ENCODE measurements at regions not wholly inside any gene's neighbourhood (a gene's known extent, or its start where the extent isn't known, plus 50 kb on each side); places are given as distances from the start of the nearest gene placed in this dataset.

- no peak for DNase-seq (ENCODE audit: low read depth)
Measured at GRCh38 chr13:74966275-74966674, 515.7 kb downstream of the TBC1D4 start.

DNA sequence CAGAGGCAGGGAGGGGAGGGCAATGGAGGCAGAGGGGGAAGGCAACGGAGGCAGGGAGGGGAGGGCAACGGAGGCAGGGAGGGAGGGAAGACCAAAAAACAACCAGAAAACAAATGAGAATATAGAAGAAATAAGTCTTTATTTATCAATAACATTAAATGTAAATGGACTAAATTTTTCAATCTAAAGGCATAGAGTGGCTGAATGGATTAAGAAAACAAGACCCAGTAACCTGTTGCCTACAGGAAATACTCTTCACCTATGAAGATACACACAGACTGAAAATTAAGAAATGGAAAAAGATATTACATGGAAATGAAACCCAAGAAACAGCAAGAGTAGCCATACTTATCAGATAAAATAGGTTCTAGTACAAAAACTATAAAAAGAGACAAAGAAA is 536.3 kb downstream of the TBC1D4 start:
- DNase-seq (ENCODE audit: low read depth): no peak

DNA sequence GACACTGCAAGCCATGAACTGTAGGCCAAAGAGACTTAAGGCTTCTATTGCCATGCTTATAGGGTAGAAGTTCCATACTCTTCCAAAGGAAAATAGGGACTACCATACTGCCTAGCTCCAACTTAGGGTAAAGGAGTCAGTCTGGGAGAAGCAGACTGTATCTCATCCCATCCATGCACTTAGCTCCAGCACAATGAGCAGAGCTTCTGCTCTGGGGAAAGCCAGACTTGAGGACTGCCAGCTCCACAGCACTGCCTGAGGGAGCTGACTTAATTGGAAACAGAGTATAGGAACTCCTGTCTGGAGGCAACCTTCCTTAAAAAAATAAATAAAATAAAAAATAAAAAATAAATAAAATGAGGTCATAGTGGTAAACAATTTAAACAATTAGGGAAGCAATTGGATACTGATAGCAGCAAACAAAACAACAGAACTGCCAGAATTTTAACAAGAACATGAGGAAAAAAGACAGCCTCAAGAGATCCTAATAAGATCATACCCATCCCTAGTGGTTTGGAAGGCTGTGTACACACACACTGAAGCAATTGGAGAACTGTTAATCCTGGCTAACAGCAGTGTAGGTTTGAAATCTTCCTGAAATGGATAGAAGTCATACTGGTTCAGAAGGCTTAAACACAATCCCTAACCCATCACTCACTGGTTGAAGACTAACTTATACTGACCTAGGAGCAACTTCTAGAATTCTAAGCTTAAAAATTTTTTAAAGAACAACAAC is 550.1 kb downstream of the TBC1D4 start:
- DNase-seq (ENCODE audit: low read depth): no peak

DNA sequence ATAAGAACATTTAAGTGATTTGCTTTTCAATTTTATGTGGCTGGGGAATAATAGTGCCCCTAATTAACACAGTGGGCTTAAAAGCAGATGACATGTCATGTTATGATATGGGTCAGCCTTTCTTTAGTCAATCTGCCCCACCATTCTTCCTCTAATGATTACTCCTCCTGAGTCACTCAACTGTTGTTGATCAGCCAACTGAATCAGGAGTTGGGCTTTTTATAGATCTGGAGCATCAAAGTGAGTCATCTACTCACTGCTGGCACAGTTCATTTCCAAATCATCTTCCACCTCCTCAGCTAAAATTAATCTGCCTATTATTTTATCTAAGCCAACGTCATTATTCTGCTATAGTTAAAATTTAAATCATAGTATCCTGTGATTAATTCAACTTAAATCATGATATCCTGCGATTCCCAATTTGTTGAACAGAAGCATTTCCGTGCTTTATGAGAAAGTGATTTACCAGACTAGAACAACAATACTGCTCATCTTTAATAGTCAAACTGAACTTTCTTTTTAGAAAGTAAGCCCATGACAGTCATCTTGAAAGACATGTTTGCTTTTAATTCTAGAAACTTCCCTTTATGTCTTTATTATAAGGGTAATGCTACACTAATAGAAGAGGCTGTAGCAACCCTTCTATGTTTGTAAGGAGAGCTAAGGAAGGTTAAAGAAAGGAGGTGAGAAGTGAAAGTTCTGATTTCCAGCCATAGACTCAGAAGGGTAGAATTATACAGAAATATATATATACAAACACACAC is 551.4 kb downstream of the TBC1D4 start:
- peak; percentile 20 for DNase-seq (ENCODE audit: low read depth)

DNA sequence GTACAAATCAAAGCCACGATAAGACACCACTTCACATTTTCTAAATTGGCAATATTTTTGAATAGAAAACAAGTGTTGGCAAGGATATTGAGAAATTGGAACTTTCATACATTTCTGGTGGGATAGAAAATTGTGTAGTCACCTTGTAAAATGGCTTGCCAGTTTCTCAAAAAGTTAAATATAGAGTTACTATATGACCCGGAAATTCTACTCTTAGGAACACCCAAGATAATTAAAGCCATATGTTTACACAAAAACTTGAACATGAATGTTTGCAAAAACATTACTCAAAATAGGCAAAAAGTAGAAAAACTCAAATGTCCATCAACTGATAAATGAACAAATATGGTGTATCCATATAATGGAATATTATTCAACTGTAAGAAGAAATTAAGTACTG is 552.5 kb downstream of the TBC1D4 start:
- no peak for DNase-seq (ENCODE audit: low read depth)

GRCh38 chr13:74927823-74928222 is 554.1 kb downstream of the TBC1D4 start:
- DNase-seq (ENCODE audit: low read depth): no peak

DNA sequence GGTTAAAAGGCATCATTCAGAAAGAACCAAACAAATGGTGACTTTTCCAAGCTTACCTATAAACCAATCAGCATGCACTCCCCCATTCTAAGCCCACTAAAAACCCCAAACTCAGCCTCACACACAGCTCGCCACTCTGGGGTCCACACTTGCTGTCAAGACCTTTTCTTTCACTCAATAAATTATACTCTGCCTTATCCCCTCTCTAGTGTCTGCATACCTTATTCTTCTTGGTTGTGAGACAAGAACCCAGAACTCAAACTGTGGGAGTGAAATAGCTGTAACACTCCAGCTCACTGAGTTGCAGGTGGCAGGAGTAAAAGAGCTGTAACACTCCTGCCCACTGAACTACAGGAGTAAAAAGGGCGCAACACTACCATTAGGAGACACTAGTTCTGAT is 559.0 kb downstream of the TBC1D4 start:
- DNase-seq (ENCODE audit: low read depth): no peak

DNA sequence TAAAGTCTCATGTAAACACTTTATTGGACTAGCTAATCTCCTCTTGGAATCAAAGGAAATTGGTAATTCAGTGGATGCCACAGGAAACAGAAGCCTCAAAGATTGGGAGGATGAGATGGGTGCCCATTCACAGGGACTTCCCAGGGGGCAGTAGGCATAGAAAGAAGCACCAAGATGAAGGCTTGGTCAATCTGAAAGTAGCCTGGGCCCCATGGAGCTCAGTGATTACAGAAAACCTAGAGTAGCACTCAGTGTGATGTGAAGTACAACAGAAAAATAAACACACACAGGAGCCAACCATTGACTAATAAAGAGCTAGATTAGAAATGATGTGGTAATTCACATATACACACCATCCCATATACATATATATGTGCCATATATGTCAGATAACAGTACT is 560.6 kb downstream of the TBC1D4 start:
- no peak for DNase-seq (ENCODE audit: low read depth)

GRCh38 chr13:74920920-74921319 is 561.0 kb downstream of the TBC1D4 start:
- DNase-seq (ENCODE audit: low read depth): peak; percentile 13

GRCh38 chr13:74920361-74920760 is 561.6 kb downstream of the TBC1D4 start:
- DNase-seq (ENCODE audit: low read depth): no peak

DNA sequence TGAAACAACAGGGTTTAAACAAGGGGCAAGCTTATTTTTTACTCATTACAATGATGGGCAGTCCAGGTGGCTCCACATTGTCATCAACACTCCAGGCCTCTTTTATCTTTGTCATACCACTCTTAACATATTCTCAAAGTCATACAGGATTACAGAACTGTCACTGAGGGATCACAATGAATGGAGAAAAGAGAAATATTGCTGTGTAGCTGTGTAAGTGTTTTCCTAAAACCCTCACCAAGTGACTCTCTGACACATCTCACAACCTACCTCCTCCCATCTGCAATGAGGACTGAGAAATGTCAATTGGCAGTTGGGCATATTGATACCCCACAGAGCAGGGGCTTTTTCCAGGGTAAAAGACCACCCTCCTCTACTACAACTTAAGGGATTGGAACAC is 562.1 kb downstream of the TBC1D4 start:
- DNase-seq (ENCODE audit: low read depth): no peak

DNA sequence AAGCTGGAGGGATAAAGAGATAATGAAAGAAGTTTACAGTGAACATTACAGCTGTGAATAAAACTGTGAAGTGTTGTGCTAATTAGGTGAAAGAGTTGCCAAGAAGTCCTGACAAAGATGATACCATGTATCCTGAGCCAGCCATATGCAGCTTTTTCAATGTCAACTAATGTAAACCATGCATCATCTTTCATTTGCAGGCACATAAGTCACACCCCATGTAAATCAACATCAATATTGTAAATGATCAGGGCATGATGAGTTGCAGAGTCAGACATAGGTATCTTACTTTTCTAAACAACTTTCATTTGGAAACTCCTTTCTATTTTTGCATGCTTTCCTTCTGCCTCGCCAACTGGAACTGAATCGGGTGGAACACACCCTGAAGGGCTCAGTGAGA is 569.1 kb downstream of the TBC1D4 start:
- DNase-seq (ENCODE audit: low read depth): no peak

- no peak for DNase-seq (ENCODE audit: low read depth)
Measured at GRCh38 chr13:74910415-74910814, 571.6 kb downstream of the TBC1D4 start.

DNA sequence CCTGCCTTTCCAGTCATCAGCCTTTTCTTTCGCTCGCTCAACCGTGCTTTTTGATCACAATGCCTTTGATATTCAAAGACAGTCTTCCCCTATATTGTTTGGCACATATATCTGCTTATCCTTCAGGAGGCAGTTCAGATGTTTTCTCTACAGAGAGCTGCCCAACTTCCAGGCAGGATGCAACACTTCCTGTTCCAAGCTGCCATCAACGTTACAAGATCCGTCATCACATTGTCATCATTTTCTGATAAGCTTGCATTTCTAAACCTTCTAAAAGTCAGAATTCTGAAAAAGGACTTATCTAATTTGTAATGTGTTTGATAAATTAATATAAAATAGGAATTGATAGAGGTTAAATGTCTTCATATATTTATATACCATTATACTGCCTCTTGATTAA is 574.2 kb downstream of the TBC1D4 start:
- DNase-seq (ENCODE audit: low read depth): no peak

- DNase-seq (ENCODE audit: low read depth): no peak
Measured at GRCh38 chr13:74904556-74904955, 577.4 kb downstream of the TBC1D4 start.

- no peak for DNase-seq (ENCODE audit: low read depth)
Measured at GRCh38 chr13:74895042-74895796, 586.8 kb downstream of the TBC1D4 start.

- DNase-seq (ENCODE audit: low read depth): no peak
Measured at GRCh38 chr13:74892096-74892495, 589.9 kb downstream of the TBC1D4 start.

GRCh38 chr13:74891610-74892009 is 590.4 kb downstream of the TBC1D4 start:
- no peak for DNase-seq (ENCODE audit: low read depth)

- no peak for DNase-seq (ENCODE audit: low read depth)
Measured at GRCh38 chr13:74889321-74889720, 592.6 kb downstream of the TBC1D4 start.

- DNase-seq (ENCODE audit: low read depth): no peak
Measured at GRCh38 chr13:74886502-74886901, 595.5 kb downstream of the TBC1D4 start.

DNA sequence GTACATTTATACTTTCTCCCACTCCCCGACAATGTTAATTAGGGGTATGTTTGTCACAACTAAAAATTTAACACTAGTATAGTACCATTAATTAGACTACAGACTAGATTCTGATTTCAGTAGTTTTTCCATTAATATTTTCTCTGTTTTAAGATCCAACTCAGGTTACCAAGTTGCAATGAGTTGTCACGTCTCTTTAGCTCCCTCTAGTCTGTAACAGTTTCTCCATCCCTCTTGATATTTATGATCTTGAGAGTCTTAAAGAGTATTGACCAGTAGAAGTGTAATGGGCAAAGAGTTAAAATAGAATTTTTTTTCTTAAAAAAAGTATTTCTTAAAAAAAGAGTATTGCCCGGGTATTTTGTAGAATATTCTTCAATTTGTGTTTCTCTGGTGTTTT is 598.1 kb downstream of the TBC1D4 start:
- DNase-seq (ENCODE audit: low read depth): no peak

- DNase-seq (ENCODE audit: low read depth): no peak
Measured at GRCh38 chr13:74871369-74872070, 610.4 kb downstream of the TBC1D4 start.

Data from non-pigmented ciliary epithelial cell (primary cell).